HFFc6 (cell line): ENCODE measurements at regions not wholly inside any gene's neighbourhood (a gene's known extent, or its start where the extent isn't known, plus 50 kb on each side); places are given as distances from the start of the nearest gene placed in this dataset.

Experiments used
- DNase-seq: peaks from one replicate; pipeline ENCODE4 v3.0.0-alpha.2; 2018
- H3K27ac Mint-ChIP-seq: 2 replicates; pipeline ENCODE4 v1.8.0; 2020; ENCODE audit warnings: mild to moderate bottlenecking, mixed read lengths
- H3K27me3 Mint-ChIP-seq: 2 replicates; pipeline ENCODE4 v1.8.0; 2021; ENCODE audit warnings: mild to moderate bottlenecking, moderate library complexity, mixed read lengths; ENCODE audit not compliant: insufficient read depth
- H3K36me3 Mint-ChIP-seq: 2 replicates; pipeline ENCODE4 v1.8.0; 2021; ENCODE audit warnings: low read depth, mixed read lengths
- H3K4me1 Mint-ChIP-seq: 2 replicates; pipeline ENCODE4 v1.8.0; 2020; ENCODE audit warnings: low read depth, mixed read lengths
- H3K4me3 Mint-ChIP-seq: 2 replicates; pipeline ENCODE4 v1.8.0; 2020; ENCODE audit warnings: mild to moderate bottlenecking, moderate library complexity, mixed read lengths
- H3K9me3 Mint-ChIP-seq: 2 replicates; pipeline ENCODE4 v1.8.0; 2020; ENCODE audit warnings: mild to moderate bottlenecking, mixed read lengths
- CTCF ChIP-seq: fragments of 200-600 bp; sonication (generic); IDR thresholded peaks from 2 replicates; pipeline ENCODE4 v1.5.0; 2021; ENCODE audit warnings: antibody characterized with exemption, mild to moderate bottlenecking

DNA sequence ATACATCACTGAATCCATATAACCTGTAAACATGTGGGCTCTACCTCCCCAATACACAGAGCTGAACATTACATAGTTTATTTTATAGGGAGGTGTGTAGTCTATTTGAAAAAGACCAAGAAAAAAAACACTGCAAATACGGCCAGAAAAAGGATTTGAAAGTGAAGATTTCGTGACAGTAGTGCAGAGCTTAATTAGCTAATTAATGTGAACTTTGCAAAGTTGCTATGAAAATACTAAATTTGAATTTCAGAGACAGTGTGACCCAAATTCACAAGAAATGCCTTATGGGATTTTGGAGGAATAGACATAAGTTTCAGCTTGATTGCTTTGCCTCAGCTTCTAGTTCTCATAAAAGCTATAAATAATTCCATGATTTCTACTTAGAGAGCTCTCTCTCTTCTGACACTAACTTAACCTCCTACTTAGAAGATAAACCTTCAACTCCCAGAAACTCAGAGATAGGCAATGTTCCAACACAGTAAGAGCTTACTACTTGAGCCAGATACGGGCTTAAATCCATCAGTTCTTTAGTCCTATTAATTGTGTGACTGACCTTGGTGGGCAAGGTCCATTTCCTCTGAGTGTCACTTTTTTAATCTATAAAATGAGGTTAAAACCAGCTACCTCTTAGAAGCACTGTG lies 87.3 kb upstream of the THBS1 start:
- H3K9me3 Mint-ChIP-seq: no peaks in the 10 kb centered on the region
- H3K27me3 Mint-ChIP-seq: no peaks in the 10 kb centered on the region
- TF ChIP-seq CTCF: no peak
- H3K36me3 Mint-ChIP-seq: no peaks in the 10 kb centered on the region; the same call in 1 of the 2 replicates
- DNase-seq: no peak
- H3K4me3 Mint-ChIP-seq: no peak overlapping the region
- peaks cover 34% of the 10 kb centered on the region for H3K4me1 Mint-ChIP-seq
- H3K27ac Mint-ChIP-seq: no peak overlapping the region

DNA sequence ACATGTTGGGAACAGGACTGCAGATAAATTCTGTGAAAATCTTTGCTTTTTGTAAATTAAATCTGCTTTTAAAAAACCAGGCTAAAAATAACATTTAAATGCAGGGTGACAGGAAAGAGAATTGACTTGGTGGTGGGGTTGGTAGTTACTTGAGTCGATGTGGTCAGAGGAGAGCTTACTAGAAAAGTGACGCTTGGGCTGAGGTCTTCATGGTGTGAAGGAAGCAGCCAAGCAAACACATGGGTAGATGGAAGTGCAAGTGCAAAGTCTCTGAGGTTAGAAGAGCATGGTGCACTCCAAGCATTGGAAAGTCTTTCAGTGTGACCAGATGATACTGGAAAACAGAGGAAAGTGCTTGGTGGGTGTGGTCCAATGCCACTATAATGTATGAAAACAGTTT lies 86.4 kb upstream of the THBS1 start:
- H3K4me3 Mint-ChIP-seq: no peak overlapping the region
- no peak for DNase-seq
- TF ChIP-seq CTCF: no peak
- peaks cover 5% of the 10 kb centered on the region for H3K36me3 Mint-ChIP-seq
- no peak overlapping the region for H3K27ac Mint-ChIP-seq
- H3K4me1 Mint-ChIP-seq: peaks cover 34% of the 10 kb centered on the region
- H3K27me3 Mint-ChIP-seq: no peaks in the 10 kb centered on the region
- H3K9me3 Mint-ChIP-seq: no peaks in the 10 kb centered on the region

GRCh38 chr15:39495871-39496840 lies 84.7 kb upstream of the THBS1 start:
- H3K27ac Mint-ChIP-seq: peak overlapping the region; percentile 61
- H3K4me1 Mint-ChIP-seq: peaks cover 44% of the 10 kb centered on the region
- no peak overlapping the region for H3K4me3 Mint-ChIP-seq

DNA sequence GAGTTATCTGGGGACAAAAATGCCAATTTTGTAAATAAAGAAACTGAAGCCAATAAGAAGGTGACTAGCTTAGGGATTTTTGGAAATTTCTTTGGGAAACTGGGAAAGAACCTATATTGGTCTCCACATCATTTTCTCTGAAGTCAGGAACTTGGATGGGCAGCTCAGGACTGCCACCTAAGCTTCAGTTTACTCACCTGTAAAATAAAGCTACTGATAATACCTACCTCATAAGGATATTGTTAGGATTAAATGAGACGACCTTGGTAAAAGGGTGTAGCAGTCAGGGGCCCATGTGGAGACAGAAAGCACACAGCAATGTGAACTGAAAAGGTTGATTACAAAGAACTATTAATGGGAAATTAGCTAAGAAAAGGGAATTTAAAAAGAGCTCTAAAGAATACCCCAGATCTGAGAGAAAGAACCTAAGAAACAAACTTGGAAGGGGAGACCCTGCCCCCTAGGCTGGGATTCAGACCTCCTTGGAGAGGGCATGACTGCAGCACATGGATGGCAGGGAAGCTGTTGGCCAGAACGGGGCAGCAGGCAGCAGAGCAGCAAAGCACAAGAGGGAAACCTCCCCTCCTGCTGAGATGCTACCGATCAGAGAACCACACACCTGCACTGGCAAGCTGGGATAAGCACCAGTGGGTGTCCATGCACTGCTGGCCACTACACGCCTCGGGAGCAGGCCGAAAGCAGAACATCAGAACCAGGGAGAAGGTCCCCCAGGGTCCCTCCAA lies 83.7 kb upstream of the THBS1 start:
- H3K9me3 Mint-ChIP-seq: no peaks in the 10 kb centered on the region
- no peak overlapping the region for H3K4me3 Mint-ChIP-seq
- peaks cover 5% of the 10 kb centered on the region; the same call in 1 of the 2 replicates for H3K36me3 Mint-ChIP-seq
- H3K27me3 Mint-ChIP-seq: no peaks in the 10 kb centered on the region
- peaks cover 55% of the 10 kb centered on the region for H3K4me1 Mint-ChIP-seq
- H3K27ac Mint-ChIP-seq: no peak overlapping the region
- TF ChIP-seq CTCF: no peak
- no peak for DNase-seq

More at GRCh38 chr15:39495871-39496840, 84.7 kb upstream of the THBS1 start:
- no peak for TF ChIP-seq CTCF
- Mint-ChIP-seq H3K9me3 (no peaks in the 10 kb centered on the region), H3K36me3 (peaks cover 5% of the 10 kb centered on the region; the same call in 1 of the 2 replicates), H3K27me3 (no peaks in the 10 kb centered on the region)
- peak; percentile 25 for DNase-seq

- DNase-seq: no peak
- Mint-ChIP-seq H3K27ac (no peak overlapping the region), H3K36me3 (peaks cover 5% of the 10 kb centered on the region; the same call in 1 of the 2 replicates), H3K4me1 (peaks cover 57% of the 10 kb centered on the region), H3K4me3 (no peak overlapping the region), H3K9me3 (no peaks in the 10 kb centered on the region), H3K27me3 (no peaks in the 10 kb centered on the region)
- no peak for TF ChIP-seq CTCF
These were observed 82.9 kb upstream of the THBS1 start for GRCh38 chr15:39497759-39498565.
